HCT116 (cell line): ENCODE measurements at regions not wholly inside any gene's neighbourhood (a gene's known extent, or its start where the extent isn't known, plus 50 kb on each side); places are given as distances from the start of the nearest gene placed in this dataset.
"Not testable (repeated sequence)": the region's sequence is repeated elsewhere in the genome, so short reads cannot be mapped to it uniquely, and the experiment has no call there.

Experiments used
- ATAC-seq: fragments of 200-7000 bp; cut with Tn5 transposase; 2 replicates; pipeline ENCODE4 v1.9.1; 2020; ENCODE audit warnings: mild to moderate bottlenecking, moderate library complexity
- BruUV-seq: library from RNA; stranded (reverse); fragments of 400-500 nt; replicated peaks from 2 replicates; lab custom pipeline; 2021; lab: Mats Ljungman, UMichigan
- CTCF ChIA-PET: fragments of 300-600 bp; sonication (Branson Sonifier 250); formaldehyde crosslinking; loops from one replicate; lab custom pipeline; 2021; ENCODE audit warnings: antibody characterized with exemption; lab: Charles Lee
- POLR2A ChIA-PET: fragments of 300-600, 350-600 bp; sonication (Branson Sonifier 250); formaldehyde crosslinking; loops from one replicate; lab custom pipeline; 2021; ENCODE audit warnings: antibody characterized with exemption; lab: Charles Lee
- RAD21 ChIA-PET, 2 experiments: fragments of 300-600 bp; sonication (Branson Sonifier 250); formaldehyde crosslinking; loops; one replicate each; lab custom pipeline; 2023; ENCODE audit warnings: low total read pairs in 2 of 2; ENCODE audit not compliant: uncharacterized antibody in 2 of 2, unreplicated experiment in 2 of 2, low non-redundant PET in 1 of 2; lab: Charles Lee
- DNase-seq: peaks from one replicate; pipeline ENCODE4 v3.0.0-alpha.2; 2010; ENCODE audit warnings: low read depth, low spot score
- H2AFZ ChIP-seq: fragments of 200-600 bp; shearing (Covaris generic), sonication (generic); 2 replicates; pipeline ENCODE4 v1.6.1; 2017; ENCODE audit warnings: low read depth, mixed run types, mixed read lengths, antibody characterized with exemption, low read length; ENCODE audit not compliant: poor library complexity, severe bottlenecking
- H3K27ac ChIP-seq: 2 replicates; pipeline ENCODE4 v1.5.1; 2012; ENCODE audit warnings: low read depth, low read length
- H3K27me3 ChIP-seq: fragments of 200-600 bp; sonication (generic); 2 replicates; pipeline ENCODE4 v1.6.1; 2016; ENCODE audit warnings: mixed run types, low read length, mixed read lengths; ENCODE audit not compliant: insufficient read depth
- H3K36me3 ChIP-seq, 2 experiments: fragments of 200-500 bp in 1 of 2; fragments of 200-600 bp in 1 of 2; sonication (Bioruptor generic) in 1 of 2; sonication (generic) in 1 of 2; 2 replicates each; pipeline versions ENCODE4 v1.5.1 to v1.6.1; 2014 to 2016; ENCODE audit warnings: low read length in 2 of 2, inconsistent platforms in 1 of 2, mixed read lengths in 1 of 2, mixed run types in 1 of 2; ENCODE audit not compliant: insufficient read depth in 2 of 2, control insufficient read depth in 1 of 2
- H3K4me1 ChIP-seq, 2 experiments: fragments of 200-600 bp in 1 of 2; sonication (generic) in 1 of 2; 2 replicates each; pipeline versions ENCODE4 v1.5.1 to v1.6.1; 2012 to 2017; ENCODE audit warnings: low read length in 2 of 2, inconsistent platforms in 1 of 2, mild to moderate bottlenecking in 1 of 2, mixed read lengths in 1 of 2, mixed run types in 1 of 2, moderate library complexity in 1 of 2; ENCODE audit not compliant: insufficient read depth in 2 of 2, control insufficient read depth in 1 of 2
- H3K4me2 ChIP-seq: fragments of 200-600 bp; sonication (generic); 2 replicates; pipeline ENCODE4 v1.6.1; 2017; ENCODE audit warnings: mixed run types, low read length, mixed read lengths
- H3K4me3 ChIP-seq, 2 experiments: fragments of 200-600 bp in 1 of 2; sonication (generic) in 1 of 2; replicated peaks in 1 of 2; 2 replicates each; pipeline ENCODE4 v1.5.1; 2011 to 2016; ENCODE audit warnings: low read length in 2 of 2, control low read depth in 1 of 2, low read depth in 1 of 2, mild to moderate bottlenecking in 1 of 2, mixed read lengths in 1 of 2, mixed run types in 1 of 2
- H3K79me2 ChIP-seq: fragments of 200-600 bp; sonication (generic); 2 replicates; pipeline ENCODE4 v1.6.1; 2017; ENCODE audit warnings: mild to moderate bottlenecking, mixed run types, low read length, moderate library complexity, mixed read lengths; ENCODE audit not compliant: insufficient read depth
- H3K9ac ChIP-seq: fragments of 200-600 bp; sonication (generic); 2 replicates; pipeline ENCODE4 v1.6.1; 2016; ENCODE audit warnings: low read length, mixed read lengths
- H3K9me2 ChIP-seq: fragments of 200-600 bp; sonication (generic), shearing (Covaris generic); 2 replicates; pipeline ENCODE4 v1.6.1; 2017; ENCODE audit warnings: mixed run types, mild to moderate bottlenecking, moderate library complexity; ENCODE audit not compliant: insufficient read depth
- H3K9me3 ChIP-seq, 2 experiments: fragments of 200-500 bp in 1 of 2; fragments of 200-600 bp in 1 of 2; sonication (Bioruptor generic) in 1 of 2; sonication (generic) in 1 of 2; 2 replicates each; pipeline ENCODE4 v1.6.1; 2014 to 2017; ENCODE audit warnings: low read length in 2 of 2, mixed read lengths in 2 of 2, inconsistent platforms in 1 of 2, low read depth in 1 of 2, mild to moderate bottlenecking in 1 of 2, mixed run types in 1 of 2, moderate library complexity in 1 of 2; ENCODE audit not compliant: control insufficient read depth in 1 of 2, insufficient read depth in 1 of 2
- H4K20me1 ChIP-seq: fragments of 200-600 bp; sonication (generic), shearing (Covaris generic); 2 replicates; pipeline ENCODE4 v1.6.1; 2017; ENCODE audit warnings: mixed run types, mild to moderate bottlenecking, moderate library complexity; ENCODE audit not compliant: insufficient read depth
- CBX3 ChIP-seq: IDR thresholded peaks from 2 replicates; pipeline ENCODE4 v1.6.1; 2012; ENCODE audit warnings: low read depth
- EGR1 ChIP-seq: IDR thresholded peaks from 2 replicates; pipeline ENCODE4 v1.6.1; 2012; ENCODE audit warnings: low read depth
- ELF1 ChIP-seq: IDR thresholded peaks from 2 replicates; pipeline ENCODE4 v1.6.1; 2012; ENCODE audit warnings: low read depth, borderline replicate concordance
- EZH2 ChIP-seq: fragments of 200-600 bp; sonication (generic); IDR thresholded peaks from 2 replicates; pipeline ENCODE4 v1.6.1; 2017; ENCODE audit warnings: antibody characterized with exemption, mixed run types
- EZH2phosphoT487 ChIP-seq: fragments of 200-600 bp; IDR thresholded peaks from 2 replicates; pipeline ENCODE4 v1.6.1; 2018; ENCODE audit warnings: antibody characterized with exemption, borderline replicate concordance
- FOSL1 ChIP-seq: IDR thresholded peaks from 2 replicates; pipeline ENCODE4 v1.6.1; 2012; ENCODE audit warnings: low read depth
- POLR2A ChIP-seq: IDR thresholded peaks from 2 replicates; pipeline ENCODE4 v1.7.0; 2011; ENCODE audit warnings: borderline replicate concordance; ENCODE audit not compliant: insufficient read depth, insufficient read length; ENCODE audit errors: extremely low read depth
- SRF ChIP-seq: IDR thresholded peaks from 2 replicates; pipeline ENCODE4 v1.6.1; 2012; ENCODE audit warnings: low read depth
- TCF7L2 ChIP-seq: IDR thresholded peaks from 2 replicates; pipeline ENCODE4 v1.7.0; 2011; ENCODE audit warnings: borderline replicate concordance, inconsistent platforms; ENCODE audit not compliant: insufficient read depth, insufficient read length; ENCODE audit errors: extremely low read depth
- YY1 ChIP-seq: IDR thresholded peaks from 2 replicates; pipeline ENCODE4 v1.6.1; 2011; ENCODE audit warnings: low read length, low read depth, moderate library complexity, mild to moderate bottlenecking; ENCODE audit not compliant: insufficient replicate concordance; ENCODE audit errors: extremely low read depth
- ZFX ChIP-seq: fragments of 450-650 bp; IDR thresholded peaks from 2 replicates; pipeline ENCODE4 v1.6.1; 2017
- ZNF274 ChIP-seq: fragments of 200-500 bp; sonication (Bioruptor generic); IDR thresholded peaks from 2 replicates; pipeline ENCODE4 v1.6.1; 2014; ENCODE audit warnings: mild to moderate bottlenecking, low read depth, low read length, inconsistent platforms
- intact Hi-C: fragments of 100-400 bp; cut with micrococcal nuclease; formaldehyde crosslinking; loops from 2 replicates; pipeline ENCODE4 v1.10.0; 2022
- TF ChIP-seq, protein P1 (sequence below): IDR thresholded peaks from 2 replicates; pipeline ENCODE4 v1.6.1; 2011; ENCODE audit warnings: mild to moderate bottlenecking, low read length, moderate library complexity; ENCODE audit not compliant: insufficient replicate concordance; ENCODE audit errors: extremely low read depth

DNA sequence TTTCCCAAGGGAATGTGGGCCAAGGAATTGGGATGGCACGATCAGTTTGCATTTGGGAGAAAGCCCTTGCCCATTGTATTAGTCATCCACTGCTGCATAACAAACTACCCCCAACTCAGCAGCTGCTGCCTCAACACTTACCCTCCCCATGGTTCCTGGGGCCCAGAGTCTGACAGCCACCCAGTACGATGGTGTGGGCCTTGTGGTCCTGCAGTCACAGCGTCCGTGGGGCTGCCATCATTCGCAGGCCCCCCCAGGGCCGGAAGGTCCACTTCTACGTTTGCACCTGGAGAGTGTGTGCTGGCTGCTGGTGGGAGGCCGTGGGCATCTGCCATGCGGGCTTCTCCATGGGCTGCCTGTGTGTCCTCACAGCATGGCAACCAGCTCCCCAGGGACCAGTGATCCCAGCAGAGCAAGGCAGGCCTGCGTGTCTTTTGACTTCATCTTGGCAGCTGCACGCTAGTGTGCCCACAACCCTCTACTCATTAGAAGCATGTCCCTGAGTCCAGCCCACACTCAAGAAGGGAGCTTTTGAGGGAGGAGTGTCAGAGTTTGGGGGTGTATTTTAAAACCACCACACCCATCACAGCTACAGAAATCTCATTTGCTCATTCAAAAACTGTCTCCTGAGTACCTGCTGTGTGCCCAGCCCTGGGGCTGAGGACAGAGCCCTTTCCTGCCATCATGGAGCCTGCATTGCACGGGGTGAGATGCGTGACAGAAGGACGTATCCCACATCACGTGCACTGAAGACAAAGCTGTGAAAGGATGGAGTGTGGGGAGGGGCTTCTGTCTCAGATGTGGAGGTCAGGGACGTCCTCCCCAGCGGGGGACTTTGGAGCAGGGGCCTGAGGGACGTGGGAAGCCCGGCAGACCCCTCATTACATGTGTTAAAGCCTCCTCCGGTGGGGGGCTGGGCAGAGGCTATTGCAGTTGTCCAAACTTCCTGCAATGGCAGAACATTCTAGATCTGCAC is 185.0 kb upstream of the ZNF469 start:
- CTCF ChIA-PET: interaction anchor here (1.4 to 3.4 kb wide), 2 partner anchors 90 to 239 kb away, joined by 3 to 9 read pairs; no protein-coding TSS in a partner anchor
- Histone ChIP-seq H3K4me3 (no peak overlapping the region), H3K27ac (no peak overlapping the region), H3K4me2 (no peak overlapping the region), H2AFZ (no peak overlapping the region), H3K9me3 (no peaks in the 10 kb centered on the region), H3K9ac (no peak overlapping the region), H3K4me1 (peaks cover 0 to 5% of the 10 kb centered on the region in 2 experiments; a peak in 1 of 4 replicates), H3K36me3 (no peaks in the 10 kb centered on the region), H3K79me2 (no peaks in the 10 kb centered on the region), H3K9me2 (no peaks in the 10 kb centered on the region), H4K20me1 (no peaks in the 10 kb centered on the region), H3K27me3 (no peaks in the 10 kb centered on the region)
- RAD21 ChIA-PET: no interaction called here
- no peak for DNase-seq
- POLR2A ChIA-PET: no interaction called here
- TF ChIP-seq POLR2A (no peak), EZH2phosphoT487 (no peak), EZH2 (no peak), CBX3 (no peak), FOSL1 (no peak), SRF (no peak), TCF7L2 (no peak), ZNF274 (no peak), ZFX (no peak; the same call in 1 of the 2 replicates), ELF1 (no peak), YY1 (no peak), EGR1 (no peak)
- TF ChIP-seq, protein P1, sequence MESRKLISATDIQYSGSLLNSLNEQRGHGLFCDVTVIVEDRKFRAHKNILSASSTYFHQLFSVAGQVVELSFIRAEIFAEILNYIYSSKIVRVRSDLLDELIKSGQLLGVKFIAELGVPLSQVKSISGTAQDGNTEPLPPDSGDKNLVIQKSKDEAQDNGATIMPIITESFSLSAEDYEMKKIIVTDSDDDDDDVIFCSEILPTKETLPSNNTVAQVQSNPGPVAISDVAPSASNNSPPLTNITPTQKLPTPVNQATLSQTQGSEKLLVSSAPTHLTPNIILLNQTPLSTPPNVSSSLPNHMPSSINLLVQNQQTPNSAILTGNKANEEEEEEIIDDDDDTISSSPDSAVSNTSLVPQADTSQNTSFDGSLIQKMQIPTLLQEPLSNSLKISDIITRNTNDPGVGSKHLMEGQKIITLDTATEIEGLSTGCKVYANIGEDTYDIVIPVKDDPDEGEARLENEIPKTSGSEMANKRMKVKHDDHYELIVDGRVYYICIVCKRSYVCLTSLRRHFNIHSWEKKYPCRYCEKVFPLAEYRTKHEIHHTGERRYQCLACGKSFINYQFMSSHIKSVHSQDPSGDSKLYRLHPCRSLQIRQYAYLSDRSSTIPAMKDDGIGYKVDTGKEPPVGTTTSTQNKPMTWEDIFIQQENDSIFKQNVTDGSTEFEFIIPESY: no peak
- ATAC-seq: no peak
- intact Hi-C loops: no loop called here
- no TSS peak for BruUV-seq

DNA sequence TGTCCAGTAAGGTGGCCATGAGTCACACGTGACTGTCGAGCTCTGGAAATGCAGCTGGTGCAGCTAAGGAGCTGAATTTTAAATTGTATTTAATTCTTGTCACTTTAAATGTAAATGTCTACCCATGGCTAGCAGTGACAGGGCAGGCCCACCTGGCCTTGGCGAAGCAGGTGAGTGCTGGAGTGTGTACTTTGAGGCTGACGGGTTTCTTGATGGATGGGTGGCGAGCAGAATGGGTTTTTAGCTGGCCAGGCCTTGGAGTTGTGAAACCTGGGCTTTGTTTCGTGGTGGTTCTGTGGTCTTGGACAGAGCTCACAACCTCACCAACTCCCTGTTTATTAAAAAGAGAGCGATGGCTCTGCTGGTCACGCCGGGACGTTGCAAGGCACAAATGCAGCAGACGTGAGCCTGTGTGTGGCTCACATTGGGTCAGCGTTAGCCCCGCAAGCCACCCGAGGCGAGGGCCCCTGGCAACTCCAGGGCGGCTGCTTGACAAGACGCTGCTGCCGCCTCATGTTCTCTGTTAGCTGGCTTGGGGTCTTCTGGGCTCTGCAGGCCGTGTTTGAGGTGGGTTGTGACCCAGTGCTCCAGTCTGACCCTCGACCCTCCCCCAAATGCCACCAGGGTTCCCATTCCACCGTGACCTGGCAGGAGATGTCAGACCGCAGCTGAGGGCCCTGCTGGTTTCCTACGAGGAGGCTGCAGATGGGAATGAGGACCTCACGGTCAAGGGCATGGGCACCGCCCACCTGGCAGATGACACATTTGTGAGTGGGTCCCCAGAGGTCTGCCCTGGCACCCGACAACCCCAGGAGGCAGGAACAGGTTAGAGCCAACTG is 184.1 kb upstream of the ZNF469 start:
- H3K9me3 ChIP-seq: not testable (repeated sequence)

More for the DNA sequence above, 184.1 kb upstream of the ZNF469 start:
- H3K9me2 ChIP-seq, H2AFZ ChIP-seq, CTCF ChIA-PET, H3K36me3 ChIP-seq, H3K79me2 ChIP-seq, H4K20me1 ChIP-seq, RAD21 ChIA-PET, POLR2A ChIA-PET, H3K4me2 ChIP-seq, H3K27ac ChIP-seq, H3K9ac ChIP-seq, H3K27me3 ChIP-seq, H3K4me1 ChIP-seq, intact Hi-C loops, DNase-seq, BruUV-seq, ATAC-seq, H3K4me3 ChIP-seq: not testable (repeated sequence)
